ENCODE measurements at regions not wholly inside any gene's neighbourhood (a gene's known extent, or its start where the extent isn't known, plus 50 kb on each side); places are given as distances from the start of the nearest gene placed in this dataset.
"Not testable (repeated sequence)": the region's sequence is repeated elsewhere in the genome, so short reads cannot be mapped to it uniquely, and the experiment has no call there.

DNA sequence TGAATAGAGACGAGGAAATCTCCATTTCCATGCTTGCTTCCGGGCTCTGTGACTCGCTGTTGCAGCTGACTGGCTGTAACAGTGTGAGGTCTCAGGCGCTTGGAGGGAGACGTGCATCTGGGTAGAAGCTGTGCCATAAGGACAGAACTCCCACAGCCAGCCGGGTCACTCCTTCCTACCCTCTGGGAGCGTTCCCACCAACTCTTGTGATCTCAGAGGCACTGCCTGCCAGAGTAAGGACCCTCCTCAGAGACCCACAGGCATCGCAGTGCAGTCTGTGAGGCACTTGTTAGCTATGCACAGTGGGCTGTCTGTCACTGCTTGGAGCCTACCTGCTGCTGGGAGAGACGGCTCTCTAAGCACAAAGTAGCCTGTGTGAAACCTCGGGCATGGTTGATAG lies 203.4 kb upstream of the SEMA6A start:
- Histone ChIP-seq H3K4me3 (no peak overlapping the region), H3K27ac (no peak overlapping the region), H3K9me3 (no peaks in the 10 kb centered on the region), H3K36me3 (no peaks in the 10 kb centered on the region), H3K4me1 (no peaks in the 10 kb centered on the region), H3K27me3 (no peaks in the 10 kb centered on the region)
- TF ChIP-seq POLR2AphosphoS5 (IDR thresholded peaks at IDR 0.05; ENCODE audit: insufficient read depth in 1 of 2, low read depth in 1 of 2) (no peak), POLR2A (IDR thresholded peaks at IDR 0.05) (no peak)
- TF ChIP-seq, protein P1, sequence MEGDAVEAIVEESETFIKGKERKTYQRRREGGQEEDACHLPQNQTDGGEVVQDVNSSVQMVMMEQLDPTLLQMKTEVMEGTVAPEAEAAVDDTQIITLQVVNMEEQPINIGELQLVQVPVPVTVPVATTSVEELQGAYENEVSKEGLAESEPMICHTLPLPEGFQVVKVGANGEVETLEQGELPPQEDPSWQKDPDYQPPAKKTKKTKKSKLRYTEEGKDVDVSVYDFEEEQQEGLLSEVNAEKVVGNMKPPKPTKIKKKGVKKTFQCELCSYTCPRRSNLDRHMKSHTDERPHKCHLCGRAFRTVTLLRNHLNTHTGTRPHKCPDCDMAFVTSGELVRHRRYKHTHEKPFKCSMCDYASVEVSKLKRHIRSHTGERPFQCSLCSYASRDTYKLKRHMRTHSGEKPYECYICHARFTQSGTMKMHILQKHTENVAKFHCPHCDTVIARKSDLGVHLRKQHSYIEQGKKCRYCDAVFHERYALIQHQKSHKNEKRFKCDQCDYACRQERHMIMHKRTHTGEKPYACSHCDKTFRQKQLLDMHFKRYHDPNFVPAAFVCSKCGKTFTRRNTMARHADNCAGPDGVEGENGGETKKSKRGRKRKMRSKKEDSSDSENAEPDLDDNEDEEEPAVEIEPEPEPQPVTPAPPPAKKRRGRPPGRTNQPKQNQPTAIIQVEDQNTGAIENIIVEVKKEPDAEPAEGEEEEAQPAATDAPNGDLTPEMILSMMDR (IDR thresholded peaks at IDR 0.05): no peak
- intact Hi-C loops (cut with DNase I): no loop called here
- no peak for DNase-seq (ENCODE audit: extremely low spot score in 2 of 2)

DNA sequence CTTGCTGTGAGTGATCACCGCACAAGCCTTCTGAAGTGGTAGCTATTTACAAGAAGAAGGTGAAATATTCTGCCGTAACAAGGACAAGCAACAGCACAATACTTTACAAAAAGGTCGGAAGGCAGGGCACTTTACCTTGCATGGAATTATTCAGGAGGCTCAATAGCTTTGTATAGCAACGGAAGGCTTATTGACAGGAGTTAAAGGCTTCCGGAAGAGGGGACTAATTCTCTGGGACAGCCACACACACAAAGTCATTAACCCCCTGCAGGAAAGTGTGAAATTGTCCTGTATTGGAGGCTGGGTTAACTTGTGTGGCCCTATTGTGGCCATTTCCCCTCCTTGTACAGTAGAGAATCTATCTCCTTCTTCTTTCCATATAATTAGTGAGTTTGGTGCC lies 199.3 kb upstream of the SEMA6A start:
- TF ChIP-seq POLR2A (IDR thresholded peaks at IDR 0.05): no peak
- TF ChIP-seq, protein P1 (IDR thresholded peaks at IDR 0.05): no peak
- no peak for TF ChIP-seq POLR2AphosphoS5 (IDR thresholded peaks at IDR 0.05; ENCODE audit: insufficient read depth in 1 of 2, low read depth in 1 of 2)
- Histone ChIP-seq H3K36me3 (no peaks in the 10 kb centered on the region), H3K27ac (no peak overlapping the region), H3K4me3 (no peak overlapping the region), H3K9me3 (no peaks in the 10 kb centered on the region), H3K4me1 (peaks cover 9% of the 10 kb centered on the region), H3K27me3 (no peaks in the 10 kb centered on the region)
- DNase-seq (ENCODE audit: extremely low spot score in 2 of 2): no peak
- intact Hi-C loops (cut with DNase I): no loop called here

- Histone ChIP-seq H3K27ac (peak overlapping the region; percentile 20), H3K36me3 (no peaks in the 10 kb centered on the region), H3K4me1 (peaks cover 9% of the 10 kb centered on the region), H3K9me3 (no peaks in the 10 kb centered on the region), H3K27me3 (no peaks in the 10 kb centered on the region), H3K4me3 (no peak overlapping the region)
- DNase-seq (ENCODE audit: extremely low spot score in 2 of 2): no peak
- intact Hi-C loops (cut with DNase I): no loop called here
- TF ChIP-seq, protein P1 (IDR thresholded peaks at IDR 0.05): no peak
- TF ChIP-seq POLR2A (IDR thresholded peaks at IDR 0.05) (no peak), POLR2AphosphoS5 (IDR thresholded peaks at IDR 0.05; ENCODE audit: insufficient read depth in 1 of 2, low read depth in 1 of 2) (no peak)
Observed at GRCh38 chr5:116772806-116773205, 198.2 kb upstream of the SEMA6A start.

DNA sequence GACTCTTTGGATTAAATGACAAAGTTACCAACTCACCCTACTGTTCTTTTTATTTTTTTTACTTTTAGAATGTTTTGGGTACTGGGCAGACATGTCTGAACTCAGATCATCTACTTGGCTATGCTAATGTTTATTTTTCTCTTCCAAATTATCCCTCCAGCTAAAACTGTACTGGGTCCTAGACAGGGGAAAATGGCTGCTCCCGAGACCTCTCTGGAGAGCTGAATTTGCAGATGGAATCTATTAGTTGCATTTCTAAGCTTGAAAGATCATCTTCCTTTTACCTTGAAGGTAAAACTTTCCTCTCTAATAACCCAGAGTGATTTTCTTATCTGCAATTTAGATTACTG lies 197.5 kb upstream of the SEMA6A start:
- Histone ChIP-seq H3K36me3 (no peaks in the 10 kb centered on the region), H3K9me3 (no peaks in the 10 kb centered on the region), H3K27ac (peak overlapping the region; percentile 20), H3K4me3 (no peak overlapping the region), H3K4me1 (peaks cover 9% of the 10 kb centered on the region), H3K27me3 (no peaks in the 10 kb centered on the region)
- intact Hi-C loops (cut with DNase I): no loop called here
- TF ChIP-seq, protein P1 (IDR thresholded peaks at IDR 0.05): no peak
- TF ChIP-seq POLR2AphosphoS5 (IDR thresholded peaks at IDR 0.05; ENCODE audit: insufficient read depth in 1 of 2, low read depth in 1 of 2): no peak
- no peak for TF ChIP-seq POLR2A (IDR thresholded peaks at IDR 0.05)
- DNase-seq (ENCODE audit: extremely low spot score in 2 of 2): no peak

DNA sequence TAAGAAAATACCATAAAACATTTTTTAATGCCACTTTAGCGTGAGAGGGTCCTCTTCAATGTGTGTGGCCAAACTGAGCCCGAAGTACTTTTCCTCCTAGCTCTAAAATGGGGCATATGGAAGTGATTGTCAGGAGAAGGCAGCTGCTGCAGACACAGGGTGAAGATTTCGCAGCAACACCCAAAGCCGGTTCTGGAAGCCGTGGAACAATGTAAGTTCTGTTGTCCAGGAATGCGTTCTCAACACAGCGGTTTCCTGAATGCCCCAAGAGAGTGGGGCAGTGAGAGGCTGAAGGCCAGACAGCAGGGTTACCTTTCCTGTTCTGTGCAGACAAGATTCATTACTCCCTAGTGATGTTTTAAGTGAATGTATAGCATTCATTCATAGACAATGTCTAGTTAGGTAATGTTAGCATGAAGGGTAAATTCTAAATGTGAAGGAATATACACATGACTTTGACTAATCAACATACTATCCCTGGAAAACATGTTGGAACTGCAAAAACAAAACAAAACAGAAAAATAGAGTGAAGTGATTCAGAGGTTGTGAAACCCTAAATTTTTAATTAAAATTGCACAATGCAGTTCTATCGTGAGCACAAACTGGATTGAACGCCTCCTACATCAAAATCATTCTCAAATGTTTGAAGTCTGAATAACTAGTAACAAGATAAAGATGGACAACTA lies 197.0 kb upstream of the SEMA6A start:
- no peaks in the 10 kb centered on the region for H3K9me3 ChIP-seq
- H3K36me3 ChIP-seq: no peaks in the 10 kb centered on the region
- intact Hi-C loops (cut with DNase I): no loop called here
- peaks cover 9% of the 10 kb centered on the region for H3K4me1 ChIP-seq
- peak overlapping the region; percentile 78 for H3K27ac ChIP-seq
- H3K4me3 ChIP-seq: no peak overlapping the region
- no peak for TF ChIP-seq POLR2A (IDR thresholded peaks at IDR 0.05)
- TF ChIP-seq, protein P1 (IDR thresholded peaks at IDR 0.05): no peak
- no peak for TF ChIP-seq POLR2AphosphoS5 (IDR thresholded peaks at IDR 0.05; ENCODE audit: insufficient read depth in 1 of 2, low read depth in 1 of 2)
- no peak for DNase-seq (ENCODE audit: extremely low spot score in 2 of 2)
- H3K27me3 ChIP-seq: no peaks in the 10 kb centered on the region

DNA sequence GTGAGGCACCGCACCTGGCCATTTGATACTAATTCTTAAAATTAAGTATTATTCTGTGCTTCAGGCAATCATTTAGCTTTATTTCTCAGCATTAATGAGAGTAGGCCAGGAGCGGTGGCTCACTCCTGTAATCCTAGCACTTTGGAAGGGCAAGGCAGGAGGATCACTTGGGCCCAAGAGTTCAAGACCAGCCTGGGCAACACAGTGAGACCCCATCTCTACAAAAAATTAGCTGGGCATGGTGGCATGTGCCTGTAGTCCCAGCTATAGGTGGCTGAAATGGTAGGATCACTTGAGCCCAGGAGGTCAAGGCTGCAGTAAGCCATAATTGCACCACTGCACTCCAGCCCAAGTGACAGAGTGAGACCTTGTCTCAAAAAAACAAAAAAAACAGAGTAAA lies 195.3 kb upstream of the SEMA6A start:
- intact Hi-C loops (cut with DNase I): loop anchor here (5.0 kb wide), 1 partner anchor 132 kb away; no protein-coding TSS in a partner anchor
- H3K9me3 ChIP-seq; H3K36me3 ChIP-seq; H3K4me3 ChIP-seq; H3K4me1 ChIP-seq; DNase-seq (ENCODE audit: extremely low spot score in 2 of 2); H3K27me3 ChIP-seq; H3K27ac ChIP-seq: not testable (repeated sequence)

Data from vagina (tissue), 2 donors.